ENCODE measurements at regions not wholly inside any gene's neighbourhood (a gene's known extent, or its start where the extent isn't known, plus 50 kb on each side); places are given as distances from the start of the nearest gene placed in this dataset.

DNA sequence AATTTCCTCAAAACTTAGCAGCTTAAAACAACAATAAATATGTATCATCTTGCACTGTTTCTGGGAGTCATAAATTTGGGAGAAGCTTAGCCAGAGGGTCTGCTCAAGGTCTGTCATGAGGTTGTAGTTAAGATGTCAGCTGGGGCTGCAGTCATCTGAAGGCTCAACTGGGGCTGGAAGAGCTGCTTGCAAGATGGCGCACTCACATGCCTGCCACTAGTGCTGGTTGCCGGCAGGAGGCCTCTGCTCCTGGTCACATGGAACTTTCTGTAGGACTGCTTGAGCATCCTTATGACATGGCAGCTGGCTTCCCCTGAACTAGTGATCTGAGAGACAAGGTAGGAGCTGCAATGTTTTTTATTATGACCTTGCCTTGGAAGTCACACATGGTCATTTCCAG is 215.5 kb upstream of the HAAO start:
- no peaks in the 10 kb centered on the region for H3K9me3 ChIP-seq
- no peak overlapping the region for H3K27ac ChIP-seq
- H3K27me3 ChIP-seq = no peaks in the 10 kb centered on the region
- DNase-seq = peak in 1 of 2 donors; percentile 3
- H3K4me1 ChIP-seq = no peaks in the 10 kb centered on the region
- no peaks in the 10 kb centered on the region for H3K36me3 ChIP-seq
- no peak overlapping the region for H3K4me3 ChIP-seq
- no peak for TF ChIP-seq POLR2A (IDR thresholded peaks at IDR 0.05)
- TF ChIP-seq, protein P1, sequence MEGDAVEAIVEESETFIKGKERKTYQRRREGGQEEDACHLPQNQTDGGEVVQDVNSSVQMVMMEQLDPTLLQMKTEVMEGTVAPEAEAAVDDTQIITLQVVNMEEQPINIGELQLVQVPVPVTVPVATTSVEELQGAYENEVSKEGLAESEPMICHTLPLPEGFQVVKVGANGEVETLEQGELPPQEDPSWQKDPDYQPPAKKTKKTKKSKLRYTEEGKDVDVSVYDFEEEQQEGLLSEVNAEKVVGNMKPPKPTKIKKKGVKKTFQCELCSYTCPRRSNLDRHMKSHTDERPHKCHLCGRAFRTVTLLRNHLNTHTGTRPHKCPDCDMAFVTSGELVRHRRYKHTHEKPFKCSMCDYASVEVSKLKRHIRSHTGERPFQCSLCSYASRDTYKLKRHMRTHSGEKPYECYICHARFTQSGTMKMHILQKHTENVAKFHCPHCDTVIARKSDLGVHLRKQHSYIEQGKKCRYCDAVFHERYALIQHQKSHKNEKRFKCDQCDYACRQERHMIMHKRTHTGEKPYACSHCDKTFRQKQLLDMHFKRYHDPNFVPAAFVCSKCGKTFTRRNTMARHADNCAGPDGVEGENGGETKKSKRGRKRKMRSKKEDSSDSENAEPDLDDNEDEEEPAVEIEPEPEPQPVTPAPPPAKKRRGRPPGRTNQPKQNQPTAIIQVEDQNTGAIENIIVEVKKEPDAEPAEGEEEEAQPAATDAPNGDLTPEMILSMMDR (IDR thresholded peaks at IDR 0.05) = no peak
- intact Hi-C loops (cut with DNase I; ENCODE audit: low total_unique reads) = no loop called here

DNA sequence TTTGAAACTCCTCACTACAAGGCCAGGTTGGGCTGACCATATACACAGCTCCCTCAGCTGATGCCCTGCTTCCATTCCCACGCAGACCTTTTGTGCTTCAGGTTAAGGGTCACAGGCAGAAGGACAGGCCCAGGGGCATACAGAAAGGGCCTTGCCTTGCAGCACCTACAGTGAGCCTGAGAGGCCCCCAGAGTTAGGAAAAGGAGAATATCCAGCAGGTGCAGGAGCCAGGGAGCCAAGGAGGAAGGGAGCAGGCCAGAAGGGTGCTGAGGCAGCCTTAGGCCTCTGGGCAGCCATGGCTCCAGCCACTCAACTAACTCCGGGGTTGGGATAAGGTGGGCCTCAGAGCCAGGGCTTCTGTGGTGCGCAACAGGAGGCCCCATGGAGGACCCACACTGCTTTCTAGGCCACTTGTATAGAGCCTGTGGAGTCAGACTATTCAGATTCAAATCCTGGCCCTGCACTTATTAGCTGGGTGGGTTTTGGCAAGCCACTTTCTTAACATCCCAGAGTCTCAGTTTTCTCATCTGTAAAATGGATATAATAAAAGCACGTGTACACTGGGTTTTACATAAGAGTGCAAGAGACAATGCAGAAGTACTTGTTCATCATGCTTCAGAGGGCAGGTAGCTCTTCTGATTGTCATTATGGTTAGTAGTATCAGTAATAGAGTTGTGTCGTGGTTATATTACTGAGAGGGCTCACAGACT is 214.6 kb upstream of the HAAO start:
- peak in 1 of 2 donors; percentile 8 for DNase-seq
- no peak for TF ChIP-seq POLR2A (IDR thresholded peaks at IDR 0.05)
- TF ChIP-seq, protein P1 (IDR thresholded peaks at IDR 0.05) = no peak

DNA sequence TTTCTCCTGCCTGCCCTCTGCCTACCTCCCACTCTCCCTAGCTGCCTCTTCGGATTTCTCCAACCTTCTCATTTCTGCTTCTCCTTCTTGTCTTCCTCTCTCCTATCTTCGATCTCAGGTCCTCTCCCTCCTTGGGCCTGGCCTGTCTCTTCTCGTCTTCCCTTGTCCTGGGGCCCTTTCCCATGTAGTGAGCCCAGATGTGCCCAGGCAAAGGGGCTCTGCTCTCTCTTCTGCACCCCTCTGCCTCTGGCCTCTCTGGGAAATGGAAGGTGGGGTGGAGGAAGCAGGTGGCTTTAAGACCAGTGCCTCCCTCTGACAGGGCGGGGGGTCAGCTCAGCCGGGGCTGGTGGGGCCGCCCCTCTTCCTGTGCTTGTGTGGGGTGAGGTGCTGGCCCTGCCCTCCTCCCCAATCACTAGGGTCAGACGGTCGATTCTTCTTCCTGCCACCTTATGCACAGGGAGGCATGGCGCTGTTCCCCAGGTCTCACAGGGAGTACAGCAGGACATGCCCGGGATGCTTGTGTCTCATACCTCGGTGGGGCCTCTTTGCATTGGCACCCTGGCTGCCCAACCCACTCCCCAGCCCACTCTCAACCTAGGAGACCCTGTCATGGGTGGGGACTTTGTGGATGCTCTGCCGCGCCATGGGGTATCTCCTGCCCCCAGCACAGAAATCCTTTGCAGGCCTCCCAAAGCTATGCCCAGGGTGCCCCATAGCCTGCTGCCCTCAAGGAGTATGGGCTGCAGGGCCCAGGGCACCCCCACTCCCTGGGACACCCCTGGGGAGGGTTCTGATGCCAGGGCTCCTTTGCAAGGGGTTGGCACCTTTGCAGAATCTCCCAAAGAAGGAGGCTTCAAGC is 213.8 kb upstream of the HAAO start:
- H3K4me3 ChIP-seq = no peak overlapping the region
- TF ChIP-seq POLR2A (IDR thresholded peaks at IDR 0.05) = no peak
- TF ChIP-seq, protein P1 (IDR thresholded peaks at IDR 0.05) = no peak
- H3K4me1 ChIP-seq = no peaks in the 10 kb centered on the region
- no peaks in the 10 kb centered on the region for H3K27me3 ChIP-seq
- peak in 1 of 2 donors; percentile 11 for DNase-seq
- no peak overlapping the region for H3K27ac ChIP-seq
- H3K36me3 ChIP-seq = no peaks in the 10 kb centered on the region
- H3K9me3 ChIP-seq = no peaks in the 10 kb centered on the region
- intact Hi-C loops (cut with DNase I; ENCODE audit: low total_unique reads) = no loop called here

More for the DNA sequence above, 214.6 kb upstream of the HAAO start:
- intact Hi-C loops (cut with DNase I; ENCODE audit: low total_unique reads) = no loop called here
- Histone ChIP-seq H3K27me3 (no peaks in the 10 kb centered on the region), H3K27ac (no peak overlapping the region), H3K4me1 (no peaks in the 10 kb centered on the region), H3K36me3 (no peaks in the 10 kb centered on the region), H3K4me3 (no peak overlapping the region), H3K9me3 (no peaks in the 10 kb centered on the region)

DNA sequence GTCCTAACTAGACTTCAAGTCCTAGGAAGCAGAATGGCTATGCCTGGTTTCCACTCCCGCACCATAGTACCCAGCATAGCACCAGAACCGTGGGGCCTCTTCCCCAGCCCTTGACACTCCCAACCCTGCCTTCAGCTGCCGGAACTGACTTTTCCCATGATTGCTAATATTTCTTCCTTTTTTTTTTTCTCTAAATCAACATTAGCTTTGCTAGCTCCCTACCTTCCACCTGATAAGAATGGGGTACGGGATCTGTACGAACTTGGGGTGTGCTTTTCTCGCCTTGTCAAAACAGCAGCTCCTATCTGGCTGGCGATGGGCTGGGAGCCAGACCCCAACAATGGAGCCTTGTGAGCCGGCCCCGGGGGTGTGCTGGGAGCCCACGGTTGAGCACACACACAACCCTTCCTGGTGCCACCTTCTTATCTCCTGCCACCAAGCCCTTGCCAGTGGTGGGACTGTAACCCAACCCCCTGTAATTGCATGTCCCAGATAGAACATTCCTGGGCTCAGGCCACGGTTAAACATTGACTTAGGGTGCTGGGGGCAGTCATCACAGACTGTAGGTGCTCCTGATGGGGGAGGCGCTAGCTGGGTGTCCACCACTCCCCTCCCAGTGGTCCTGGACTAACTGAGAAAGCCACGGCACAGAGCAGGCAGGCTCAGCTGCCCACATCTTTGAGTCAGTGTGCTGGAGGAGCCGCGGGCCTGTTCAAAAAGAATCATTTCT is 213.0 kb upstream of the HAAO start:
- Histone ChIP-seq H3K27me3 (no peaks in the 10 kb centered on the region), H3K4me1 (no peaks in the 10 kb centered on the region), H3K4me3 (no peak overlapping the region), H3K36me3 (no peaks in the 10 kb centered on the region), H3K9me3 (no peaks in the 10 kb centered on the region), H3K27ac (no peak overlapping the region)
- peak in 1 of 2 donors; percentile 9 for DNase-seq
- intact Hi-C loops (cut with DNase I; ENCODE audit: low total_unique reads) = no loop called here
- TF ChIP-seq POLR2A (IDR thresholded peaks at IDR 0.05) = no peak
- TF ChIP-seq, protein P1 (IDR thresholded peaks at IDR 0.05) = no peak
